ENCODE measurements at regions not wholly inside any gene's neighbourhood (a gene's known extent, or its start where the extent isn't known, plus 50 kb on each side); places are given as distances from the start of the nearest gene placed in this dataset.

DNA sequence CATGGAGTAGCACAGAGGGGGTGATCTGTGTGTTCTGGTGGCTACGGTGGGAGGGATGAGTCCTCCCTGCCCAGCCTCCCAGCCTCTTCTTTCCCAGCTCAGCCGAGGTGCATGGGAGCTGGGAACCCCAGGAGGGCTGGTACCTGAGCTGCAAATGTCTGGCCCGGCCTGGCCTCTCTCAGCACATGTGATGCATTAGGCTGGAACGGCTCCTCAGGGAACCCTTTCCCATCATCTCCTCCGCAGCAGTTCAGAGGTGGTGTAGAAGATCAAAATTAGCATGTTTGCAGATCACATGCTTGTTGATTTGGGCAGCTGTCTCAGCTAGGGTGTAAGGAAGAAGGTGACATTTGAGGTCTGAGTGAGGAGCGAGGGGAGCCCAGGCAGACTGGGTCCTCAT is 126.6 kb downstream of the EMX2 start:
- no peak for DNase-seq (ENCODE audit: extremely low read depth, low read depth)

GRCh38 chr10:117670116-117670904 is 127.8 kb downstream of the EMX2 start:
- DNase-seq (ENCODE audit: extremely low read depth, low read depth), result no peak

- no peak for DNase-seq (ENCODE audit: extremely low read depth, low read depth)
Measured at GRCh38 chr10:117673230-117674010, 130.9 kb downstream of the EMX2 start.

- DNase-seq (ENCODE audit: extremely low read depth, low read depth), result no peak
Measured at GRCh38 chr10:117674201-117674600, 131.7 kb downstream of the EMX2 start.

GRCh38 chr10:117674646-117675045 is 132.1 kb downstream of the EMX2 start:
- no peak for DNase-seq (ENCODE audit: extremely low read depth, low read depth)

- DNase-seq (ENCODE audit: extremely low read depth, low read depth), result no peak
Measured at GRCh38 chr10:117675514-117676055, 133.0 kb downstream of the EMX2 start.

DNA sequence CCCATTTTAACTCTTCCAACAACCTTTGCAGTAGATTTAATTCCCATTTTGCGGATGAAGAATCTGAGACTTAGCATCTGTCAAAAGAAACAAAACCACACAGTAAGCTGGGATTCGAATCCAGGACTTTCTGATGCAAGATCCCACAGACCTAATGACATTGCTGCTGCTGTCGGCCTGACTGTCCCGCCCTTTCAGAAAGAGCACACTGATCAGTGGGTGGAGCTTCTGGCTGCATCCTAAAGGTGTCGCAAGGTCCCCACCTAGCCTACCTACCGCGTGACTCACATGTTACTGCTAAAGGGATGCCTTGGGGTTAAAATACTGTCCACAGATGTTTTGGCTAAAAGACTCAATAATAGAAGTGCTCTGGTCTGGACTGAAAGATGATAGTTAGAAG is 134.7 kb downstream of the EMX2 start:
- DNase-seq (ENCODE audit: extremely low read depth, low read depth), result no peak

GRCh38 chr10:117677890-117678500 is 135.4 kb downstream of the EMX2 start:
- DNase-seq (ENCODE audit: extremely low read depth, low read depth), result no peak

DNA sequence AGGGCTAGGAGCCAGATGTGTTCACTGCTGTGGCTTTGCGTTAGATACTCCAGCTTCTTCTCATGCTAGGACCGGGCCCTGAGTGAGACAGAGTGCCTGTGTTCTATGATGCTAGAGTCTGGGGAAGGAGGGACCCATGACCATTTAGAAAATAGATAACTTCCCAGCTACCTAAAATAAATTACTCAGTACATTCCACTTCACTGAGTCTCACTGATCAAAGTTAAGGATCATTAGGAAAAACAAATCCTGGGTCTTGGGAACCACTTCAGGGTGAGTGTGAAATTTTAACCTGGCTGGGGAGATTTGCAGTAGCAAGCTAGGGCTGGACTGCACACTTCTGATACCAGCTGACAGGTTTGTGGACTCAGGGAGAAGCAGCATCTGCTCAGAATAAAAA is 138.1 kb downstream of the EMX2 start:
- DNase-seq (ENCODE audit: extremely low read depth, low read depth), result no peak

- no peak for DNase-seq (ENCODE audit: extremely low read depth, low read depth)
Measured at GRCh38 chr10:117681104-117681503, 138.6 kb downstream of the EMX2 start.

GRCh38 chr10:117684046-117684610 is 141.6 kb downstream of the EMX2 start:
- DNase-seq (ENCODE audit: extremely low read depth, low read depth), result no peak

DNA sequence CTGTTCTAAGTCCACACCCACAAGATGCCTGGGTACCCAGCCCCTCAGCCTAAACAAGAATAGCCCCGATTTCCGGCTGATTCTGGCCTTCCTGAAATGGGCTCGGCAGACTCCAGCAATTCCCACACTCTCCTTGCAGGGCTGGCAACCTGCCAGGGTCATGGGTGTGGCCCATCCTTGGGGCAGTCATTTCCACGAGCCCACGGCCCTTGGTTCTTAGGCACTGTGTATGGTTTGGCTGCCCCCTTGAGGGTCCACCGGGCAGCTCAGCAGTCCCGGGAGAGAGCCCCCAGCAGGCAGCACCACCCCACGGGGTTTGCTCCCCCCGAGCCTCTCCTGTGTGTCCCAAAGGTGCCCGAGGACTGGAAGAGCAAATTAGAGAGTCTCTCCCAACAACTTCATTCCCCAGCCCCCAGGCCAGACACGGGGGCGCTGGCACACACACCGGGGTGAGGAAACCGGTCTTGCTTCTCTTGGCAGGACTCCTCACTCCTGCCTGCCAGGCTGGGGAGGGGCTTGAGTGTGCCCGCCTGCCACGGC is 142.2 kb downstream of the EMX2 start:
- no peak for DNase-seq (ENCODE audit: extremely low read depth, low read depth)

- DNase-seq (ENCODE audit: extremely low read depth, low read depth), result no peak
Measured at GRCh38 chr10:117685431-117685830, 142.9 kb downstream of the EMX2 start.

DNA sequence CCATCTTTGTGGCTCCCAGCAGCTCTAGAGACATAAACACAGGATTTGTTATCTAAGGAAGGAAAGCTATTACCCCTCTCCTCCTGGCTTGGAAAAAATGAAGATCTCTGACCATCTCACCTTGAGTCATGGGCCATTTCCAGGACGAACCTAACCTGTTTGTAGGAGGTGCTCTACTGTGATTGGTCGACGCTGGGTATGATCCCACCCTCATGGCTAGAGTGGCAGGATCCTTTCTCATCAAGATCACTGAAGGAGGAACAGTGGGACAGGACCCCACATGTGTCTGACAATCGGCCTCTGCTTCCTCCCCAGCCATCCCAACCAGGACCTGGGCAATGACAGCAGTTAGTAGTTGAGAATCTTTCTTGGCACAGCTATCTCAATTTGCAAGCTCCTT is 144.1 kb downstream of the EMX2 start:
- no peak for DNase-seq (ENCODE audit: extremely low read depth, low read depth)

DNA sequence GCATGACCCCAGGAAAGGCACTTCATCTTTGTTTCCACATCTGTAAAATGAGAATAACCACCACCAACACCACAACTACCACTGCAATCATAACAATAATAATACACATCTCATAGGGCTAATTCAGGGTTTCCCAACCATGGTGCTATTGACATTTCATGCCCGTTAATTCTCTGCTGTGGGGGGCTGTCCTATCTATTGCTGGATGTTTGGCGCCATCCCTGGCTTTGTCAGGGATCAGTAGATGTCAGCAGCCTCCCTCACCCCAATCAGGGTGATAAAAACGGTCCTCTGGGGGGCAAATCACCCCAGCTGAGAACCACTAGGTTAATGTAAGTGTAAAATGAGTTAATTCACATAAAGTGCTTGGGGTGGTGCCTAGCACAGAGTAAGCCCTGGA is 145.8 kb downstream of the EMX2 start:
- no peak for DNase-seq (ENCODE audit: extremely low read depth, low read depth)

DNA sequence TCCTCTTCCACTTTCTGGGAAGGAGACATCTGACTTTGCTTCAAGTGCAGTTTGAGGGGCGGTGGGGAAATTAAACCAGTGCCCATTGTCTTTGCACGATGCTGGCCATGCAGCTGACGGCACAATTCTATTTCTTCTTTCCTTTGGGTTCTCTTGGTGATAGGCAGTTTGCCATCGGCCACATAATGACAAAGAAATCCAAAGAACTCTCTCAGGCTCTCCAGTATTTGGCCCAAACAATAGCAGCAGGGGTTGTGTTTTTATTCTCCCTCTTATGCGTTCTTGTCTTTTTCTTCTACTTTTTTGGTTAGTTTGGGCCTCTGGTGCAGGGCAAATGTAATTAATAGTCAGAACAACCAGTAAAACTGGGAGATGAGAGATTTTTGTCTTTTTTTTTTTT is 147.0 kb downstream of the EMX2 start:
- no peak for DNase-seq (ENCODE audit: extremely low read depth, low read depth)

- DNase-seq (ENCODE audit: extremely low read depth, low read depth), result no peak
Measured at GRCh38 chr10:117690359-117690758, 147.8 kb downstream of the EMX2 start.

DNA sequence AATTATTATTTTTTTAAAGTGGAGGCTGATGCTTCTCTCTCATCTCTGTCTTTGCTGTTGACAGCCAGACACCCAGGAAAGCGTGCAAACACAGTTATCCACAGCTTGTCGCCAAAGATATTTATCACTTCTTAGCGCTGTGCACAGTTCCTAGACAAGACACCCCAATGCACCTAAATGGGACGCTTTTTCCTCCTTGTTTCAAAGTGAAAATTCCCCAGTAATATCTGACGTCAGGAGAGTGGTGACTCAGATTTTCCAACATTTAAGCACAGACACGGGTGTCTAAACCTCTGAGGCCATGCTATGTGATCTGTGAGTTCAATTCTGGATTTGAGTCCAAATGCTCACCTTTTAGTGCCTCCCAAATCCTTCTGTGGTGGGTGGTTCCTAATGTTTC is 151.6 kb downstream of the EMX2 start:
- DNase-seq (ENCODE audit: extremely low read depth, low read depth), result no peak

GRCh38 chr10:117697402-117697801 is 154.9 kb downstream of the EMX2 start:
- no peak for DNase-seq (ENCODE audit: extremely low read depth, low read depth)

GRCh38 chr10:117698809-117699208 is 156.3 kb downstream of the EMX2 start:
- DNase-seq (ENCODE audit: extremely low read depth, low read depth), result no peak

Measured in NCI-H460 (cell line).